GM12878 (cell line): ENCODE measurements at regions not wholly inside any gene's neighbourhood (a gene's known extent, or its start where the extent isn't known, plus 50 kb on each side); places are given as distances from the start of the nearest gene placed in this dataset.

Experiments used
- ATAC-seq: fragments of 200-7000 bp; cut with Tn5 transposase; 3 replicates; pipeline ENCODE4 v1.9.1; 2020; ENCODE audit warnings: mild to moderate bottlenecking, moderate library complexity
- BruUV-seq: library from RNA; stranded (reverse); fragments of 400-500 nt; replicated peaks from 2 replicates; lab custom pipeline; 2021; lab: Mats Ljungman, UMichigan
- CTCF ChIA-PET: fragments of 300-600 bp; sonication (Branson Sonifier 250); formaldehyde crosslinking; extraction: SDS; loops from one replicate; lab custom pipeline; 2021; ENCODE audit warnings: inconsistent platforms; lab: Yijun Ruan, JAX
- POLR2A ChIA-PET: fragments of 350-600 bp; formaldehyde crosslinking; extraction: SDS; loops from one replicate; lab custom pipeline; 2021; ENCODE audit warnings: inconsistent platforms; lab: Charles Lee
- RAD21 ChIA-PET: fragments of 300-600 bp; sonication (Branson Sonifier 250); formaldehyde crosslinking; loops from one replicate; lab custom pipeline; 2023; ENCODE audit warnings: antibody characterized with exemption; ENCODE audit not compliant: unreplicated experiment; lab: Charles Lee
- SMC1A ChIA-PET: fragments of 300-600 bp; sonication (Branson Sonifier 250); formaldehyde crosslinking; loops from one replicate; lab custom pipeline; 2023; ENCODE audit not compliant: unreplicated experiment, uncharacterized antibody; lab: Charles Lee
- DNase-seq: peaks from one replicate; pipeline ENCODE4 v3.0.0-alpha.2; 2011; ENCODE audit warnings: low read depth, low spot score
- FAIRE-seq: peaks from 3 replicates; lab custom pipeline; 2011; peaks lifted over from hg19 to GRCh38; lab: Jason Lieb, UNC
- H2AFZ ChIP-seq: 2 replicates; pipeline ENCODE4 v1.6.0; 2011; ENCODE audit warnings: low read depth, low read length, control low read depth; ENCODE audit not compliant: control insufficient read depth
- H3K27ac ChIP-seq: 2 replicates; pipeline ENCODE4 v1.5.1; 2011; ENCODE audit warnings: control low read depth; ENCODE audit not compliant: control insufficient read depth, insufficient read depth
- H3K27me3 ChIP-seq, 2 experiments: replicated peaks in 1 of 2; 2 replicates each; pipeline versions ENCODE4 v1.6.0 to v1.6.1; 2011; ENCODE audit warnings: low read length in 1 of 2; ENCODE audit not compliant: control insufficient read depth in 2 of 2, insufficient read depth in 2 of 2
- H3K36me3 ChIP-seq, 2 experiments: 2 replicates each; pipeline ENCODE4 v1.5.1; 2011; ENCODE audit warnings: low read length in 1 of 2; ENCODE audit not compliant: control insufficient read depth in 2 of 2, insufficient read depth in 2 of 2
- H3K4me1 ChIP-seq: 2 replicates; pipeline ENCODE4 v1.6.1; 2011; ENCODE audit warnings: mild to moderate bottlenecking, low read length, moderate library complexity, mixed read lengths; ENCODE audit not compliant: control insufficient read depth, insufficient read depth
- H3K4me2 ChIP-seq: 2 replicates; pipeline ENCODE4 v1.6.0; 2011; ENCODE audit warnings: control low read depth; ENCODE audit not compliant: control insufficient read depth, insufficient read depth
- H3K4me3 ChIP-seq: fragments of 200-600 bp; sonication (generic); 2 replicates; pipeline ENCODE4 v1.5.1; 2016
- H3K79me2 ChIP-seq: 2 replicates; pipeline ENCODE4 v1.6.0; 2011; ENCODE audit warnings: low read length; ENCODE audit not compliant: control insufficient read depth, insufficient read depth
- H3K9ac ChIP-seq: 2 replicates; pipeline ENCODE4 v1.8.0; 2011; ENCODE audit warnings: low read length, control low read depth, mixed read lengths; ENCODE audit not compliant: control insufficient read depth, insufficient read depth
- H3K9me3 ChIP-seq: replicated peaks from 3 replicates; pipeline ENCODE4 v1.5.1; 2011; ENCODE audit warnings: mild to moderate bottlenecking, low read length; ENCODE audit not compliant: control insufficient read depth, insufficient read depth
- H4K20me1 ChIP-seq: 2 replicates; pipeline ENCODE4 v1.6.0; 2011; ENCODE audit not compliant: control insufficient read depth, insufficient read depth
- GATAD2B ChIP-seq: fragments of 450-650 bp; conservative IDR thresholded peaks from 2 replicates; pipeline ENCODE4 v1.6.1; 2017; ENCODE audit warnings: low read depth, mild to moderate bottlenecking, moderate library complexity
- RAD21 ChIP-seq: IDR thresholded peaks from 2 replicates; pipeline ENCODE4 v1.6.1; 2011; ENCODE audit warnings: mild to moderate bottlenecking, low read depth, low read length, moderate library complexity; ENCODE audit not compliant: insufficient read depth
- SMC3 ChIP-seq: IDR thresholded peaks from 2 replicates; pipeline ENCODE4 v1.6.1; 2011; ENCODE audit warnings: low read length, improper control_type of control experiment, borderline replicate concordance
- WGBS: methylation state at CpG from one replicate; pipeline ENCODE4 v1.1.6; 2016; ENCODE audit warnings: low lambda C conversion rate; ENCODE audit not compliant: insufficient replicate concordance, insufficient coverage; ENCODE audit errors: missing lambda C conversion rate; 5-methylcytosine and 5-hydroxymethylcytosine counted together
- in situ Hi-C: fragments of 300-500 bp; cut with MboI; formaldehyde crosslinking; loops from 9 replicates; pipeline ENCODE4 v1.14.3; 2018; ENCODE audit warnings: mixed read lengths
- intact Hi-C: fragments of 100-400 bp; cut with micrococcal nuclease; formaldehyde crosslinking; loops from one replicate; pipeline ENCODE4 v1.14.2; 2022; ENCODE audit not compliant: unreplicated experiment
- TF ChIP-seq, protein P1 (sequence below), 3 experiments: IDR thresholded peaks in 2 of 3; conservative IDR thresholded peaks in 1 of 3; 2 replicates each; pipeline ENCODE4 v1.5.1; 2011; ENCODE audit warnings: low read depth in 3 of 3, low read length in 3 of 3, mild to moderate bottlenecking in 3 of 3, control low read depth in 2 of 3, moderate library complexity in 2 of 3, inconsistent platforms in 1 of 3, mixed read lengths in 1 of 3; ENCODE audit not compliant: control insufficient read depth in 2 of 3, insufficient read depth in 1 of 3; ENCODE audit errors: extremely low read depth in 1 of 3

DNA sequence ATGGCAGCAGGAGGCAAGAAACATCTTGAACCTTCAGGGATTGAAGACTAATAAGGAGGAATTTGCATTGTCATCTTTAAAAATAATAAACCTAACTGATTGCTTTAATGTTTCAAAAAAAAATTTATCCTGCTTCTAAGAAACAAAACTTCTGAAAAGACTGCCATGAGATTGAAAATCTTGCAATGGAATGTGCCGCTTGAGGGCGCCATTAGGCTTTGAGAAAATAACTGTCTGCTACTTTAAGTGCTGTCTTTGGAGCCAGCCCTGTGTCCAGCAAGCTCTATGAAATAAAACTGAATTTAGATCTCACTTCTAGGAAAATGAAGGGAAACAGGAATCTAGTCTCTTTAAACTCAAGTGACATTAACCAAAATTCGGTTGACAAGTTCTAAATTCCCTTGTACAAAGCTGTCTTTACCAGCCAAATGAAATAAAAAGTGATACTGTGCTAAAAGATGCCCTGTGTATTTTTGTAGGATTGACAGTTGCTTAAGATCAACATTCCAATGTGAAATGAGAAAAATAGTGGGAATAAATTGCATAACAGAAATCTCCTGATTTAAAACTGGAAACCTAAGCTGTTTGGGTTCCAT lies 79.4 kb downstream of the ESM1 start:
- Histone ChIP-seq H4K20me1 (peaks cover 4% of the 10 kb centered on the region; the same call in 1 of the 2 replicates), H3K79me2 (no peaks in the 10 kb centered on the region), H3K9me3 (no peaks in the 10 kb centered on the region; the same call in 2 of the 3 replicates), H3K27me3 (peaks cover 0 to 8% of the 10 kb centered on the region in 2 experiments; a peak in 2 of 4 replicates), H2AFZ (no peak overlapping the region), H3K9ac (no peak overlapping the region), H3K36me3 (no peaks in the 10 kb centered on the region), H3K4me3 (no peak overlapping the region), H3K27ac (no peak overlapping the region), H3K4me1 (peaks cover 4% of the 10 kb centered on the region; the same call in 1 of the 2 replicates), H3K4me2 (no peak overlapping the region)
- CTCF ChIA-PET: interaction anchor here (0.8 to 3.6 kb wide), 20 partner anchors 11 to 256 kb away, joined by 3 to 31 read pairs (median 4); partner anchors contain the start of gene GPX8
- BruUV-seq: no TSS peak
- DNase-seq (no peak), FAIRE-seq (no peak), ATAC-seq (peak; percentile 45; the same call in 1 of the 3 replicates)
- POLR2A ChIA-PET: no interaction called here
- 0% methylated on average over 3 of the region's 3 CpGs for WGBS
- SMC1A ChIA-PET: interaction anchor here (0.5 to 1.7 kb wide), 8 partner anchors 8 to 249 kb away, joined by 3 to 7 read pairs (median 3); no protein-coding TSS in a partner anchor
- RAD21 ChIA-PET: interaction anchor here (1.2 to 1.8 kb wide), 5 partner anchors 52 to 266 kb away, joined by 3 to 9 read pairs (median 4); partner anchors contain the start of gene GPX8
- TF ChIP-seq GATAD2B (no peak), SMC3 (peak; percentile 60; the same call in 1 of the 2 replicates), RAD21 (peak; percentile 70)
- TF ChIP-seq, protein P1, sequence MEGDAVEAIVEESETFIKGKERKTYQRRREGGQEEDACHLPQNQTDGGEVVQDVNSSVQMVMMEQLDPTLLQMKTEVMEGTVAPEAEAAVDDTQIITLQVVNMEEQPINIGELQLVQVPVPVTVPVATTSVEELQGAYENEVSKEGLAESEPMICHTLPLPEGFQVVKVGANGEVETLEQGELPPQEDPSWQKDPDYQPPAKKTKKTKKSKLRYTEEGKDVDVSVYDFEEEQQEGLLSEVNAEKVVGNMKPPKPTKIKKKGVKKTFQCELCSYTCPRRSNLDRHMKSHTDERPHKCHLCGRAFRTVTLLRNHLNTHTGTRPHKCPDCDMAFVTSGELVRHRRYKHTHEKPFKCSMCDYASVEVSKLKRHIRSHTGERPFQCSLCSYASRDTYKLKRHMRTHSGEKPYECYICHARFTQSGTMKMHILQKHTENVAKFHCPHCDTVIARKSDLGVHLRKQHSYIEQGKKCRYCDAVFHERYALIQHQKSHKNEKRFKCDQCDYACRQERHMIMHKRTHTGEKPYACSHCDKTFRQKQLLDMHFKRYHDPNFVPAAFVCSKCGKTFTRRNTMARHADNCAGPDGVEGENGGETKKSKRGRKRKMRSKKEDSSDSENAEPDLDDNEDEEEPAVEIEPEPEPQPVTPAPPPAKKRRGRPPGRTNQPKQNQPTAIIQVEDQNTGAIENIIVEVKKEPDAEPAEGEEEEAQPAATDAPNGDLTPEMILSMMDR (IDR thresholded peaks at IDR 0.05 in 2 of 3, conservative IDR thresholded peaks at IDR 0.05 in 1 of 3; ENCODE audit: control insufficient read depth in 2 of 3, extremely low read depth in 1 of 3, insufficient read depth in 1 of 3, low read depth in 3 of 3, low read length in 3 of 3): peak; percentile 35 to 63 (median 55); a peak in 5 of 6 replicates
- in situ Hi-C loops (loop anchor here (5.0 kb wide), 1 partner anchor 236 kb away; no protein-coding TSS in a partner anchor), intact Hi-C loops (loop anchor here (1.0 kb wide), 1 partner anchor 240 kb away; no protein-coding TSS in a partner anchor)
